Cardiac fibroblast (primary cell): ENCODE measurements at regions not wholly inside any gene's neighbourhood (a gene's known extent, or its start where the extent isn't known, plus 50 kb on each side); places are given as distances from the start of the nearest gene placed in this dataset.
"Not testable (repeated sequence)": the region's sequence is repeated elsewhere in the genome, so short reads cannot be mapped to it uniquely, and the experiment has no call there.

Source experiments
- DNase-seq, 2 donors: peaks; one replicate each; pipeline versions ENCODE4 v3.0.0 to v3.0.0-alpha.2; 2010; ENCODE audit warnings: low read depth in 2 of 2
- H3K4me3 ChIP-seq, 2 donors: replicated peaks in 1 of 2; 1 replicate in 1 of 2; 2 replicates in 1 of 2; pipeline ENCODE4 v1.5.1; 2011; ENCODE audit warnings: low read depth in 2 of 2, low read length in 2 of 2, mild to moderate bottlenecking in 2 of 2, moderate library complexity in 1 of 2
- CTCF ChIP-seq: IDR thresholded peaks from one replicate; pipeline ENCODE4 v1.5.1; 2011; ENCODE audit warnings: low read depth, mild to moderate bottlenecking, low read length, inconsistent platforms

GRCh38 chr3:21909096-21909495, 158.1 kb upstream of the ZNF385D start:
- no peak for TF ChIP-seq CTCF
- DNase-seq: peak in 1 of 2 donors; percentile 12
- H3K4me3 ChIP-seq: no peak overlapping the region

- H3K4me3 ChIP-seq: no peak overlapping the region
- DNase-seq: peak; percentile 65 to 74
- no peak for TF ChIP-seq CTCF
These were observed 161.7 kb upstream of the ZNF385D start for GRCh38 chr3:21912711-21913110.

DNA sequence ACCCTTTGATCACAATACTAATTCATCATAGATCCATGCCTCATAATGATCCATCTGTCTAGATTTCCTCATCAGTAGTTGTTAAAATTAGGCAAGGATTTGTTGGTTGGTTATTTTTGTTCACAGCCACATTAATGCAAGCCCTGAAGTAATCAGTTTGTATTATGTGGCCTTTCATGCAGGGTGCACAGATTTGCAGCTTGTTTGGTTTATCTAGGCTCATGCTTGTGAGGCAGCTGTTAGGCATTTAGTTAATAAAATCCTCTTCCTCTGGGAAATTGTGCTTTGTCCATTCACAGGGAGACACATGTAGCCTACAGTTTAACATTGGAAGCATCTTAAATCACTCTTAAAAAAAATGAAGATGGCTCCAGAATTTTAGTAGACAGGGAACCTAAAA, 162.8 kb upstream of the ZNF385D start:
- no peak for TF ChIP-seq CTCF
- DNase-seq: peak; percentile 36 to 64
- H3K4me3 ChIP-seq: no peak overlapping the region

- no peak for TF ChIP-seq CTCF
- DNase-seq: peak in 1 of 2 donors; percentile 56
- no peak overlapping the region for H3K4me3 ChIP-seq
These were observed 163.4 kb upstream of the ZNF385D start for GRCh38 chr3:21914451-21914850.

DNA sequence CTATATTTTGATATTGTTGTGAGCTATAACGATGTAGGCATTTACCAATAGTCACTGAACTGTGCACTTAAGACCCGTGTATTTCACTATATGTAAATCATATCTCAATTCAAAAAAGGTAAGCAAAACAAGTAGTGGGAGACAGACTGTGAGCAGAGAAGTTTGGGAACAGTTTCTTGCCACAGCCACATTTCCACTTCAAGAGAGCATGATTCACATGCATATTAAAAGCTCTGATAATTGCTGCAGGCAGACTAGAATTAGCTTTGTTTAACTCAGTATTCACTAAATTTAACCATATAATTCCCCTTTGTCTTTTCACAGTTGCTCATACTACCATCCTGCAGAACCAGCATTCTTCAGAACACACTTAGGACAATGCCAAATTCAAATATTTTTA, 168.4 kb upstream of the ZNF385D start:
- DNase-seq: no peak
- TF ChIP-seq CTCF: no peak
- no peak overlapping the region for H3K4me3 ChIP-seq

- TF ChIP-seq CTCF: no peak
- peak; percentile 84 to 92 for DNase-seq
These were observed 169.4 kb upstream of the ZNF385D start for GRCh38 chr3:21920421-21920861.

DNA sequence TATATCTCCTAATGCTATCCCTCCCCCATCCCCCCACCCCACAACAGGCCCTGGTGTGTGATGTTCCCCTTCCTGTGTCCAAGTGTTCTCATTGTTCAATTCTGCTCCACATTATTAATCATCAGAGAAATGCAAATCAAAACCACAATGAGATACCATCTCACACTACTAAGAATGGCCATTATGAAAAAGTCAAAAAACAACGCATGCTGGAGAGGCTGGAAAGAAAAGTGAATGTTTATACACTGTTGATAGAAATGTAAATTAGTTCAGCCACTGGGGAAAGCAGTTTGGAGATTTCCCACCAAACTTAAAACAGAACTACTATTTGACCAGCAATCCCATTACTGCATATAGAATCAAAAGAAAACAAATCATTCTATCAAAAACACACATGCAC, 172.1 kb upstream of the ZNF385D start:
- not testable (repeated sequence) for H3K4me3 ChIP-seq
- DNase-seq: peak in 1 of 2 donors; percentile 34

More at GRCh38 chr3:21920421-21920861, 169.4 kb upstream of the ZNF385D start:
- H3K4me3 ChIP-seq: no peak overlapping the region
